A549 (cell line): ENCODE measurements at regions not wholly inside any gene's neighbourhood (a gene's known extent, or its start where the extent isn't known, plus 50 kb on each side); places are given as distances from the start of the nearest gene placed in this dataset.

ENCODE experiments used
- CTCF ChIP-seq: fragments of >200 bp; sonication (Bioruptor Twin); formaldehyde crosslinking; IDR thresholded peaks from 3 replicates; pipeline ENCODE4 v1.5.1; 2016
- EP300 ChIP-seq, 2 experiments: fragments of >200 bp; sonication (Bioruptor Twin); formaldehyde crosslinking; IDR thresholded peaks; 2 replicates in 1 of 2; 3 replicates in 1 of 2; pipeline ENCODE4 v1.6.1; 2016 to 2017
- NR3C1 ChIP-seq: fragments of >200 bp; sonication (Bioruptor Twin); formaldehyde crosslinking; IDR thresholded peaks from 3 replicates; pipeline ENCODE4 v1.6.1; 2017
- PHF8 ChIP-seq: fragments of 200-600 bp; sonication (generic); IDR thresholded peaks from 2 replicates; pipeline ENCODE4 v1.6.1; 2016; ENCODE audit warnings: low read depth, mild to moderate bottlenecking, antibody characterized with exemption, moderate library complexity, borderline replicate concordance
- POLR2A ChIP-seq: IDR thresholded peaks from 2 replicates; pipeline ENCODE4 v1.6.1; 2012; ENCODE audit warnings: mild to moderate bottlenecking, low read length
- REST ChIP-seq: fragments of 200-600 bp; sonication (generic); IDR thresholded peaks from 2 replicates; pipeline ENCODE4 v1.6.1; 2016; ENCODE audit warnings: antibody characterized with exemption, mild to moderate bottlenecking, moderate library complexity
- SMC3 ChIP-seq: fragments of >200 bp; sonication (Bioruptor Twin); formaldehyde crosslinking; IDR thresholded peaks from 3 replicates; pipeline ENCODE4 v1.6.1; 2018; ENCODE audit warnings: inconsistent platforms

GRCh38 chr2:228507870-228508269 is 326.4 kb upstream of the SPHKAP start:
- TF ChIP-seq CTCF (no peak), EP300 (IDR thresholded peaks at IDR 0.05) (no peak), REST (no peak), NR3C1 (no peak), PHF8 (no peak), SMC3 (no peak), POLR2A (no peak)
